GM18867 (cell line): ENCODE measurements at regions not wholly inside any gene's neighbourhood (a gene's known extent, or its start where the extent isn't known, plus 50 kb on each side); places are given as distances from the start of the nearest gene placed in this dataset.
"Not testable (repeated sequence)": the region's sequence is repeated elsewhere in the genome, so short reads cannot be mapped to it uniquely, and the experiment has no call there.

Experiments used
- ATAC-seq: cut with Tn5 transposase; IDR thresholded peaks from one replicate; pipeline ENCODE4 v1.9.1; 2021; ENCODE audit warnings: mild to moderate bottlenecking, moderate library complexity; ENCODE audit not compliant: unreplicated experiment

GRCh38 chr6:6966569-6966968 is 141.2 kb upstream of the RREB1 start:
- no peak for ATAC-seq

- ATAC-seq, result no peak
Measured at GRCh38 chr6:6968357-6968730, 139.4 kb upstream of the RREB1 start.

- no peak for ATAC-seq
Measured at GRCh38 chr6:6968731-6969552, 138.8 kb upstream of the RREB1 start.

GRCh38 chr6:6969761-6970223 is 138.0 kb upstream of the RREB1 start:
- ATAC-seq, result no peak

- no peak for ATAC-seq
Measured at GRCh38 chr6:6970851-6971250, 136.9 kb upstream of the RREB1 start.

GRCh38 chr6:6971369-6971768 is 136.4 kb upstream of the RREB1 start:
- ATAC-seq, result no peak

- ATAC-seq, result no peak
Measured at GRCh38 chr6:6972456-6972855, 135.3 kb upstream of the RREB1 start.

- ATAC-seq, result no peak
Measured at GRCh38 chr6:6973721-6974120, 134.0 kb upstream of the RREB1 start.

- no peak for ATAC-seq
Measured at GRCh38 chr6:6975459-6976111, 132.2 kb upstream of the RREB1 start.

GRCh38 chr6:6976193-6976592 is 131.6 kb upstream of the RREB1 start:
- no peak for ATAC-seq

GRCh38 chr6:6978731-6979130 is 129.0 kb upstream of the RREB1 start:
- ATAC-seq, result no peak

- no peak for ATAC-seq
Measured at GRCh38 chr6:6980999-6981597, 126.7 kb upstream of the RREB1 start.

GRCh38 chr6:6981681-6982322 is 126.0 kb upstream of the RREB1 start:
- ATAC-seq, result no peak

GRCh38 chr6:6982663-6983062 is 125.1 kb upstream of the RREB1 start:
- no peak for ATAC-seq

- ATAC-seq, result no peak
Measured at GRCh38 chr6:6984585-6985366, 123.0 kb upstream of the RREB1 start.

GRCh38 chr6:6986344-6986743 is 121.4 kb upstream of the RREB1 start:
- no peak for ATAC-seq

- ATAC-seq, result no peak
Measured at GRCh38 chr6:6987749-6988148, 120.0 kb upstream of the RREB1 start.

- ATAC-seq, result not testable (repeated sequence)
Measured at GRCh38 chr6:6990059-6990458, 117.7 kb upstream of the RREB1 start.

- ATAC-seq, result no peak
Measured at GRCh38 chr6:6993503-6994237, 114.1 kb upstream of the RREB1 start.

- ATAC-seq, result no peak
Measured at GRCh38 chr6:6994796-6995195, 113.0 kb upstream of the RREB1 start.
